GM18505 (cell line): ENCODE measurements at regions not wholly inside any gene's neighbourhood (a gene's known extent, or its start where the extent isn't known, plus 50 kb on each side); places are given as distances from the start of the nearest gene placed in this dataset.

Experiments
- ATAC-seq: cut with Tn5 transposase; IDR thresholded peaks from one replicate; pipeline ENCODE4 v1.9.1; 2021; ENCODE audit not compliant: unreplicated experiment
- POLR2A ChIP-seq: IDR thresholded peaks from 4 replicates; pipeline ENCODE4 v1.6.1; 2011; ENCODE audit warnings: borderline replicate concordance; ENCODE audit not compliant: insufficient read depth, insufficient read length; ENCODE audit errors: extremely low read depth

DNA sequence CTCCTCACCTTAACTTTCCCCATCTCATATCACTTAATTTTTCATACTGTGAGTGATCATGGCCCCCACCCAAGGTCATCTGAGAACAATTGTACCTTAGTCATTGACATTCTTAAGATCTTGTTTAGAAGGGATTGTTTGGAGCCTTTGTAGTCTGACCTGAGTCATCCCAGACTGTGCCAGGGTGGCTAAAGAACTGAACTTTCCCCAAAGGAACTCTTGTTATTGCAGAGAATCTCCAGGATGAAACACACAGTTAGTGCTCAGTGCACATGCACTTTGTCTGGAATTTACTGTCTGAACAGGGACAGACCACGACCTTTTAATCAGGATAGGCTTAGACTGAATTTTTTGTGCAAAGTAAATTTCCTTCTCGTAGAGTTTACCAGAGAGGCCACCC, 112.6 kb upstream of the CCN2 start:
- TF ChIP-seq POLR2A, result no peak

DNA sequence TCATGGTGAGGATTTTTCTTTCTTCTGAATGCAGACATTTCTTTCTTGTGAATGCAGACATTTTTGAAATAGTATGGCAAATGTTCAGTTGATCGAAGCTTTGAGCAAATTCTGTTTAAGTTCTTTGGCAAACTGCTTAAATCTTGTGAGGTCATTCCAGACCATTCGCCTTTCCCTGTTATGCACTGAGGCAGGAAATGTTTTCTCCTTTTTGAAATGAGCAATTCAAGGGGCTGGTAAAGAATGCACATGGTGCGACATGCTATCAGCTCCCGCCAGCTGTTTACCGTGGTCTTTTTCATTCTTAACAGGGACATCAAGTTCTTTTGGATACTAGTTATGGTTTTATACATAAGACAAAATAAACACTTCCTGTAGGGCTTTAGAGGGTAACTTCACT, 112.0 kb upstream of the CCN2 start:
- TF ChIP-seq POLR2A, result no peak
- no peak for ATAC-seq

More for the DNA sequence above, 112.6 kb upstream of the CCN2 start:
- no peak for ATAC-seq

DNA sequence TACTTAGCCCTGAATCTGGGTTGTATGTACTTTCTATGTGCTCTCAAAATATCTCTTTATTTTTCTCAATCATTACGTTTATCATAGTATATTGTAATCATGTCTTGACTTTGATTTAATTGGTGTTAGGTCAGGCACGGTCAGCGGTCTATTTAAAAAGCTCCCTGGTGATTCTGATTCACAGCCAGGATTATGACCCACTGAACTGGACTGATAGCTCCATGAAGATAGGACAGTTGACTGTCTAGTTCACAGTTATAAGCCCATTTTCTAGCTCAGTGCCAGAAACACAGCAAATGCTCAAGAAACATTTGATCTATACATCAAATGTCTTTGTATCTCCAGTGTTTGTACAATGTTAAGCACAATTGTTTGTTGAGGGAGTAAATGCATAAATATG, 111.5 kb upstream of the CCN2 start:
- ATAC-seq, result no peak
- no peak for TF ChIP-seq POLR2A

DNA sequence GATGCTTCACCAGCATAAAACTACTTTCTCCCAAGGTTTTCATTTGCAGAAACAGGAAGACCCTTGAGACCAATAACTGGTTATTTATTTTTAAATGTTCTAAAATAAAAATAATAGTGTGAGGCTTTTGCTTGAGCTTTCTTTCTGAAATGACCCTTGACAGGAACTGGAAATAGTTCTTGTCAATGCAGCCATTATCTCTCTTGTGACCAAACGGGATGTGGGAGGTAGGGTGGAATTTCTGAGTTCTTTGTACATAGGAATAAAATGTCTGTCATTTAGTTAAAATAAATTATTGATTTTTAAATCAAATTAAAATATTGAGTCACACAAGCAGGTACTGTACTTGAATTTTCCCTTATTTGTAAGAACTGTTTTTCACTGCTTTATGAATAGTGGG, 110.2 kb upstream of the CCN2 start:
- ATAC-seq, result no peak
- no peak for TF ChIP-seq POLR2A

DNA sequence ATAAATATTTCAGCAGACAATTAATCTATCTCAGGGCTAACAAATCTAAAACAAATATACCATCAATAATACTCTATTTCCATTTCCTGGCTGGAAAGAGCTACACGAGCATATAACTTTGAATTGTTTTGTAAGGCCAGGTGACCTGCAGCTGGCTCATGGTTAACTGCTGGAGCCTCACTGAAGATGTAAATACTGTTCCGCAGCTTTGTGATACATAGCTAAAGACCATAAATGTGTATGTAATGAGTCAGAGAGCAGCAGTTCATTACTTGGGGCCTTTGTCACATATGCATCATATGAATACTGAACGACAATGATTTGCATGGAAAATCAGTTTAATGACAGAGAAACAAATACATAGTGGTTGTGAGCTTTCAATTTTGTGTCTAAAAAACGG, 109.4 kb upstream of the CCN2 start:
- ATAC-seq, result no peak
- no peak for TF ChIP-seq POLR2A

DNA sequence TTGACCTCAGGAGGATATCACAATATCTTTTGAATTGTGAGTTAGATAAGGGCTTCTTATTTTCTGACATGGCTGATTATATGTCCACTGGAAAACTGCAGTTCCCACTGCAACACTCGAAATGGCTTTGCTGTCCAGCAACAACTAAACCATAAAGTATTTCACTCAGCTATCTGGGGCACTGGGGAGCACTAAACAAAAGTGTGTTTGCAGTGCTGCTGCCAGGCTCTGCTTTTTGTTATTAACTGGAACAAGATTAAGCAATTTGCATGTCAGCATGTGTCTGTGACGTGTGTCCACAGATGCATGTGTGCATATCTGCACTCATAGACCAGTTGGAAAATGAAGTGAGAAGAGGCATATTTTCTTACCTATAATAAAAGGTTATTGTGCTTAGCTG, 107.8 kb upstream of the CCN2 start:
- no peak for TF ChIP-seq POLR2A

DNA sequence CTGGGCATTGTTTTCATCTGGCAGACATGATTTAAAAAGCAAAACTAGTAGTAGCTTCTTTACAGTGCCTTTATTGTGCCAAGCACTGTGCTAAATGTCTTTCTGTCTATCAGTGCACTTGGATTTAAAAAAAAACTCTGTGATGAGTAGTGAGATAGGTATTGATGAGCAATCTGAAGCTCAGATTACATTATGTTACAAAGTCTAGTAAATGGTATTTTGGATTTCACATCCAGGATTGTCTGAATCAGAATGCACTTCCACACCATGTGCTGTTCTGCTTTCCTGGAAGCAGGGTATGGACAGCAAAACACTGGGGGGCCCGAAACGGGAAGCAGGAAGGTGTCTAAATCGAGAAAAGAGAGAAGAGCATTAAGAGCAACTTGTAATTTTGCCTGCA, 103.4 kb upstream of the CCN2 start:
- no peak for ATAC-seq
- TF ChIP-seq POLR2A, result no peak

More for the DNA sequence above, 107.8 kb upstream of the CCN2 start:
- no peak for ATAC-seq

DNA sequence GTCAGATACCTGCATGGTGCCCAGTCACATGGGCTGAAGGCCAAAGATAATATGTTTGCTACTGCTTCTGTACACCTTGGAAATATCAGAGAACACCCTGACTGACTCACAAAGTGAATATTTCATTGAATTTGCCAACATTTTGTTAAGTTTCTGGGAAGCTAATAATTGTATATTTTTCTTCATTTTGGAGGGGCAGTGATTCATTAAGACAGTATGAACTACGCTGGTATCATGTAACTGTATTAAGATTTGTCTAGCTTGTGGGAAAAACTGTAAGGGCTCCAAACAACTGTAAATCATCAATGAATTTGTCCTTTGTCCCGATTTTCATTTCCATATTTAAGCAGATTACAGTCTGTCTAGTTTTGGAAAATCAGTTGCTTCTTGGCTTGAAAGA, 102.3 kb upstream of the CCN2 start:
- ATAC-seq, result no peak
- TF ChIP-seq POLR2A, result no peak

DNA sequence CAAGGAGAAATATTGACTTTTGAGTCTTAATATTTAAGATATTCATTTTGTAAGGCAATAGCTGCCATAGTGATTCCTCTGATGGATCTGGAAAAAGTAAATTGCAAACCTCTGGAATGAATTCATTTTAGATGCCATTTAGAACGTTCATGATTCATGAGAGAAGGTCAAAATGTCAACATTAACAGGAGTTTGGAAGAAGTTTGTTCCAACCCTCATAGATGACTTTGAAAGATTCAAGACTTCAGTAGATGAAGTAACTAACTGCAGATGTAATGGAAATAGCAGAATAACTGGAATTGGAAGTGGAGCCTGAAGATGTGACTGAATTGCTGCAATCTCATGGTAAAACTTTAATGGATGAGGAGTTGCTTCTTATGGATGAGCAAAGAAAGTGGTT, 100.9 kb upstream of the CCN2 start:
- TF ChIP-seq POLR2A, result no peak
- no peak for ATAC-seq

DNA sequence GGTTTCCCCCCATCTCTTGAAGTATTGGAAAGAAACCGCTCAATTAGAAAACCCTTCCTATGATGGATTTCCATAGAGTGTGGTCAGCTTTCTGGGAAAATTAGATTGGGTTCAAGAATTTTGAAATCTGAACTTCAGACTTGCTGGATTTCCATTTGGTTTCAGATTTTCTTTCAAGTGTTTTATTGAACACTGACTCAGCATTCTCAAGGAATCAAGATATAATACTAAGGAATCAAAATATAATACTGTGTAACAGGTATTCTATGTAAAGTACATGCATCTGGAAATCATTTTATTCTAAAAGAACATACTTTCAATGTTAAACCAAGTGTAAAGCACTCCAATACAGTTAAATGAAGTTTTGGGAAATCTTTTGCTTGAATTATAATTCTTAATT, 94.7 kb upstream of the CCN2 start:
- TF ChIP-seq POLR2A, result no peak
- no peak for ATAC-seq

DNA sequence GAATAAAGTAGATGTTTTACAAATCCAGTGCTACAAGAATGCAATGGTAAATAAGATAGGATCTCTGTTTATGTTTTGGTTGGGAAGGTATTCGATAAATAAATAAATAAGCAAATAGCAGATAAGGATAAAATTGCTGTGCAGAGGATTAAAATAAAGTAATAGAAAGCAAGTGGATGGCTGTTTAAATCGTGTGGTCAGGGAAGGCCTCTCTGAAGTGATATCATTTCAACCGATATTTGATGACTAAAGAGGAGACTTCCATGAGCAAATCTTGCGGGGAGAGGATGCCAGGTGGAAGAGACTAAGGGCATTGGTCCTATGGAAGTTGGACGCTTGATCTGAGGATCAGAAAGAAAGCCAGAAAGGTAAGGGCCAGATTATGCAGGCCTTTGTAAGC, 92.0 kb upstream of the CCN2 start:
- no peak for ATAC-seq
- TF ChIP-seq POLR2A, result no peak

DNA sequence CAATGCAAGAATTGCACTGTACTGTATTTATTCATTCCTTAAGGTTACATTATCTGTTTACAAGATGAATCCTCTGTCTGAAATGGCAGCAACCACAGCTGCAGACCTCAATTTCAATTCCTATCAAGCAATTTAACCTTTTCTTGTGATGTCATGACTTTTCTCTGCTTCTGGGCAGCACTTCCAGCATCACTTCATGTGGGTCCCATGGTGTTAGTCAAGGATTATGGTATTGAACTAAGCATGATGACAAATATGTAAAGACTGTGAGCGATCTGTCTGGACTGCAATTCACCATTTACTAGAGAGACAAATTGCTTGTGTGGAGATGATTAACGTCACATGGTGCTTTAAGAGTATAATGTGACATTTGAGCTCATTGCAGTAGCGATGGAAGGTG, 90.5 kb upstream of the CCN2 start:
- no peak for ATAC-seq
- no peak for TF ChIP-seq POLR2A

DNA sequence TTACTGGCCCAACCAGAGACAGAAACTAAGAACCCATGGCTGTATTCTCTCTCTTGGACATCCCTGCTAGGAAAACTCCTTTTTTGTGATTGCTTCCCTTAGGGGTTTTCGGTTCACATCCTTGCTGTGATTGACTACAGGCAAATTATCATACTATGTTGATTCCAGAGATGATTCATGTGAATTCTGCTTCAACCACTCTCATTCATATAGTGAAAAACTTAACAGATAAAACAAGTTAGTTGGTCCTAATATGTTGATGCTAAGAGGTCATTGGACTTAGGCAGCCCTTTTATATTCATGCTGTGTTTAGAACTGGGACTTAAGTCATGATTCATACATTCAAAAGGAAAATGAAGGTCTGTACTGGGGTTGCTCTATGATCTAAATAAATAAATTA, 76.9 kb upstream of the CCN2 start:
- no peak for TF ChIP-seq POLR2A
- ATAC-seq, result no peak

DNA sequence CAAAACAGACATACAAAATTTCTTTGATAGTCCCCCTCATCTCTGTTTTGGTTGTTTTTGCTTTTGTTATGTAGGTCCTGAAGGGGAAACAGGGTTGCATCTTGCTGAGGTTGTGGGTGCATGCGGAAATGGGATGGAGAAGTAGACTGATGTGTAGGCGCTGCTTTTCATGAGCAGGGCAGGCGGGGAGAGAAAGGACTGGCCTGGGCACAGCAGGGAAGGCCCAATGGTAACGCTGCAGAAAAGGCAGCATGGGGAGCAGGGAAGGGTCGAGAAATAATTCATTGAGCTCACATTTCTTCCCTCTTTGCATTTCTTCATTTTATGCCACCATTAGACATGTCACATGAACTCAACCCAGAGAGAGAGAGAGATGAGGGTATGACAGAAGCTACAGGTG, 74.3 kb upstream of the CCN2 start:
- ATAC-seq, result no peak

DNA sequence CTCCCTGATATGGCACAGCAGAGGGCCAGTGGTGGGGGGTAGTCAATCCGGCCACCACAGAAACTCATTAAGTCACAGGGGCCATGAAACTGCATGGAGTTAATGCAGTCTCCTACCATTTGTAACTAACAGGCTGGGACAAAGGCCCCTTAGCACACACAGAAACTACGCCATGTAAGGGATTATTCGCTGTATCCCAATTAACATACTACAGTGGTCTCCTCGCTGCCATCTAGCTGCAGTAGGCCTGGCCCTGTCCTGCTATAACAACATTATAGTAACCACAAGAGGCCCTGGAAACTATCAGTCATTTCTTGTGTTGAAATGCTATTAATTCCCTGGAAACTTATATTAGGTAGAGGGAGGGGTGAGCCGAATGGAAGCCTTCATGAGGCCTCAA, 72.3 kb upstream of the CCN2 start:
- no peak for TF ChIP-seq POLR2A
- no peak for ATAC-seq

More for the DNA sequence above, 74.3 kb upstream of the CCN2 start:
- no peak for TF ChIP-seq POLR2A
